GM18520 (cell line): ENCODE measurements at regions not wholly inside any gene's neighbourhood (a gene's known extent, or its start where the extent isn't known, plus 50 kb on each side); places are given as distances from the start of the nearest gene placed in this dataset.
A peak's percentile ranks its signal among the peaks of the same experiment; 100 is the strongest.

Experiments used
- ATAC-seq: cut with Tn5 transposase; IDR thresholded peaks from one replicate; pipeline ENCODE4 v1.9.1; 2021; ENCODE audit not compliant: unreplicated experiment

DNA sequence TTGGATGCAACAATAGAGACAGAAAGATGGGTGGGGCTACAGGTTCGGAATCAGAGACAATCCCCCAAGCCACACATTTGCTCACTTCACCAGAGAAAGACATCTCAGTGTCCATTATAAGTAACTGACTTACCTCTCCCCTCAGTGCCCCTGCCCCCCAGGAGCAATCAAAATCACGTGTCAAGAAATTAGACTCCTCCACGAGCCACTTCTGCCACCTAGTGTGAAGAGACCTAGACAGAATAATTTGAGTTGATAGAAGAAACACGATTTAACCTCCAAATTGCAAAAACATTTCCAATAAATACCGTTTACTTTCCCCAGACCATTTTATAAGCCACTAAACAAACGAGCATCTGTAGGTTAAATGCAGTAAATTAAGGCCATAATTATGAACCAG, 123.2 kb downstream of the SLC30A10 start:
- no peak for ATAC-seq

DNA sequence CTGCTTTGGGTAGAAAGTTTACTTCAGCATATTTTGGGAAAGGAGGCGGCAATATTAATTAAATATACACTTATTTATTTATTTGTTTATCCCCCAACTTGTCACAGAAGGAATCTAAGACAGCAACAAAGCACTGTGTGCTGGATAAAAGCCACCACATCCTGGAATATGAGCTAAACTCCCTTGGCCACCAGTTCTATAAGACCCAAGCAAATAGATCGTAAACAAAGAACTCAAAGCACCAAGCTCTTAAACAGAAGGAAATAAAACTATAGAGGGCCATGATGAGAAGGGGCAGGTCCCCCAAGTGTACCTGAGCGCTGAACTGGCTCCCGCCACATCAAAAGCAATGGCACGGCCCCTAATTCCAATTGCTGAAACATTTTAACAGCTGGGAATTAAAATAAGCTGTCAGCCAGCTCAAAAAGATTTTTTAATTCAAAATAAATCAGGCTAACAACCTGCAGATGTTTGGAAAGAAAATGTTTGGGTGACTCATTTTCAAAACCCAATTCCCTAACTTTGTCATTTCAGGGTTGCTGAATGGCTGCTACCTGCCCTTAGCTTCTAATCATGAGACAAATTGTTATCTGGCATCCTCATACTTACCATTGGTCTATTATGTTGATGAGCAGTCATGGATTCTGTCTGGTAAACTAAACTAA, 127.1 kb downstream of the SLC30A10 start:
- ATAC-seq, result no peak

DNA sequence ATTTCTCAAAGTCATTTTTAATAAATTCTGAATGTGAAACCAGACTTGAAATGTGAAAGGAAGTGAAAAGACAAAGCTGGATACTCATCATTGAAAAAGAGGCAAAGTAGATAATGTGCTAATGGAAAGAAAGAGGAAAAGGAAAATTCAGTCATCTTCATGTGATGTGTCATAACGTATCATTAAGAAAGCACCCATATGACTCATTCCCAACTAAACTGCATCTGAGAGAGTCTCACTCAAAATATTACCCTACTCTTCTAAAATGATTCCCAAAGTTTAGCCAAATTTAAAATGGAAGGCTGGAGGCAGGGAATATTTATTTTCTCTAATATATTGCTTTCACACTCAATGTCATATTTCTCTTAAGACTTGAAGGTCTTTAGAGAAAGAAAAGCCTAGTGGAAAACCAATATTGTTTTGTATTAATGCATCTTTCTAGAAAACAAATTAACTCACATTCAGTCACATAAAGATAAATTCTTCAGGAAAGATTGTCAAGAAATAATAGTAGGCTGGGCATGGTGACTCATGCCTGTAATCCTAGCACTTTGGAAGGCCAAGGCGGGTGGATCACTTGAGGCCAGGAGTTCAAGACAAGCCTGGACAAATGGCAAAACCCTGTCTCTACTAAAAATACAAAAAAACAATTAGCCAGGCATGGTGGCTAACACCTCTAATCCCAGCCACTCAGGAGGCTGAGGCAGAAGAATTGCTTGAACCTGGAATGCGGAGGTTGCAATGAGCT, 129.9 kb downstream of the SLC30A10 start:
- peak; percentile 36 for ATAC-seq

DNA sequence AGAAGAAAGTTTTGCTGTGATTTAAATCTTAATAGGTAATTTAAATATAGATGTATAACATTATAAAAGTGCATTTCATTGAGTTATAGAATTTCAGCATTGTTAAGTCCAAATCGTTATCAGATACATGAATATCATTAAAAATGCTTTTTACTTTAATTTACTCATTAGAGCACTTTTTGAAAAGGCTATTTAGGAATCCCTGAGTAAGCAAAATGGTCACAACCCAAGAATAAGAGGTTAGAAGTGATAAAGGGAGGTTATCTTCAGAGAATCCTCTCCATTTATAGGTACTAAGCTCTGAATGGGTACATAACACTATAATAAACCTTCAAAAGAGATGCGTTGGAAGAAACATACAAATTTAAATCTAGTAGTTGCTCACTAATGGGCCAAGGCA, 130.7 kb downstream of the SLC30A10 start:
- ATAC-seq, result no peak

DNA sequence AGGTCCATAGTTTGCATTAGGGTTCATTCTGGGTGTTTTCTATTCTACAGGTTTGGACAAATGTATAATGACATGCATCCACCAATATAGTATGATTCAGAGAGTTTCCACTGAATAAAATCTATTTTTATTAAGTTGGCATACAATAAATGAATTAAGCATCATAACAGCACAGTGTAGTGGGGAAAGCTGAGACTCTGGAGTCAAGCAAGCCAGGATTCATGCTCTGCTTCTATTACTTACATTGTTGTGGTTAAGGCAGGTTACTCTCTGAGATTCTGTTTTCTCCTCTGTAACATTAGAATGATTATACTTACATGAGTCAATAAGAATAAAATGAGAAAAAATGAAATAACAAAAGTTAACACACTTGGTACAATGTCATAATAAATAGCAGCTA, 131.3 kb downstream of the SLC30A10 start:
- ATAC-seq, result no peak

DNA sequence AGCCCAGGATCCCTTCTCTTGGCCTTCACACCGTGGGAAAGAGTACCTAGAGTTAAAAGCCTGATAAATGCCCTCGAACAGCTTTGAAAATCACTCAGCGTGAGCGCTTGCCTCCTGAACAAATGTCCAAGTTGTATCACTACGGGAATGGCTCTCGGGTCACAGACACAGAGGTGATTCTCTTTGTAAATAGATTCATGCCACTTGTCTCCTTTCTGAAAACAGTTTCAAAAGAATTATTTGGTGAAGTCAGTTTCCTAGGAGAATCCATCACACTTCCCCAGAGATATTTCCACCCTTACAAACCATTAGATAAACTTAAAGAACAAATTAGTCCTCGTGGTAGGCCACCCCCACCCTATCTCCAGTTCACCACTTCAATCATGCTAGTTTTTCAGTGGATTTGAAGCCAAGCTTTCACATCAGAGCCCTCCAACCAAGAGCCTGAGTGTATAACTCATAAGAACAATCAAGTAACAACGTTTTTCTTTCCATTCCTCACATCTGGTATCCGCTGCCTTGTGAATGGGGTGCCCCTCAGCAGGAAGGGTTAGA, 132.9 kb downstream of the SLC30A10 start:
- ATAC-seq, result no peak

DNA sequence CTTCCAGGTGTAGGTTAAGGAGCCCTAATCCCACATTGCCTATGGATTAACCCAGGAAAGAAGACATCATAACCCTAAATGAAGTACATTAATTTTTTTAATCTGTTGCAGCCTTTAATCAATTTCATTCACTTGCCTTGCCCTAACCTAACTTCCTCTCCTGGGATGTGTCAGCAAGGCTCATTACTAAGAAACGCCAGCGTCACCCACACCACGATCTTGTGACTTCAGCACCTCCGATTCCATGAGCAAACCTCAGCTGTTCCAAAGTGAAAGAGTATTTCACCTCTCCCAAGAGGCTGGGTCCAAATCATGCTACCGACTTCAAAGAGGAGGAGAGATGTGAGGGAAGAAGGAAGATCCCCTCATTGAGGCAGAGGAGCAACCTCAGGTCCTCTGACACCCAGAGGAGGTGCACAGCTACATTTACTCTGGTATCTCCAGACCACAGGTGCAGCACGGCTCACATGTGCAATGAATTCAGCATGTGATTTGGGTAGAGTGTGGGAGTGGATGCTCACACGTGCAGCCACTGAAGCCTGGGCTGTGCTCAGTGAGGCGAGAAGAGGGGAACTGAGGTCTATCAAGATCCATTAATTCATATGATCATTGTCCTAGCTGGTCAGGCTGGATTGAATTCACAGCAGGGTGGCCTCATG, 134.1 kb downstream of the SLC30A10 start:
- no peak for ATAC-seq

DNA sequence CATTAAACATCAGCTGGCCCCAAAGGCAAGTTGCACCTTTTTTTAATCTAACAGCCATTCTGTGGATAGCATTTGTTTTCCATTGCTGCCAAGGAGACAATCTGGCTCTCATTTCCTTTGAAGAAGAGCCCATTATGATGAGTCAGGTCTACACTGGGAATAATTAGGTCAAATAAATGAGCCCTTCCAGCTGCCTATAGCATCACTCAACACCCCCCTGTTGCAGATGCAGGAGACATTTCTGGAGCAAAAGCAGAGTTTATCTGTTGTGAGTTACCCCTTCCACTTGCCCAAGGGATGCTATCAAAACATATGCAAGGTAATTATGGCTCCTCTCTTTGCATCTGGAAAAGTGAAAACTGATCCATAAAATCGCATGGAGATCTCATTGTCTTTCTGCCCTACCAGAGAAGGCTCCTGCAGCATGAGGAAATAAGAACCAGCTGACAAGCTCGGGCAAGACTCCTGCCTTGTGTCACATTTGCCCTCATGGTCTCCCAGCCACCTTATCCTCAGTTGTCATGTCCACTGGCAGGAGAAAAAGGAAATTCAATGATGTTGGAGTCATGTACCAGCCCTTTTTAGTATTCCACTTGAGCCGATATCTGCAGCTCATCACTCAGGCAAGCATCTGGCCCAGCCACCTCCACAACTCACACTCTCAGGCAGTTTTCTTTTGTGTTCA, 135.9 kb downstream of the SLC30A10 start:
- ATAC-seq, result no peak

DNA sequence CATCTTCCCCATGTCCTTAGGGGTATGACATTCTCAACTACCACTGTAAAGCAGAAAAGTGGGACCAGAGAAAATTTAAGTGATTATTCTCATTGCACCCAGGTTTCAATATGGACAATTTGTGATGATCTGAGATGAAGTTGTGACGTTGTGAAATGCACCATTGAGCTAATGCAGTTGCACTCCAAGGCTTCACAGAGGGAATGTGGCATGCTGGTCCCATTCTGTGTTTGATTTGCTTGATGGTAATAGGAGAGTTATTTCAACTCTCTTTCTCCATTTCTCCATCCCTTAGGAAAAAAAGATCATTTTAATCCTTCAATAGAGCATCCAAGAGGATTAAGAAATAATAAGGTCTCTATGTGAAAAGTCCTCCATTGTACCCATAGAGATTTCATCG, 136.6 kb downstream of the SLC30A10 start:
- no peak for ATAC-seq

DNA sequence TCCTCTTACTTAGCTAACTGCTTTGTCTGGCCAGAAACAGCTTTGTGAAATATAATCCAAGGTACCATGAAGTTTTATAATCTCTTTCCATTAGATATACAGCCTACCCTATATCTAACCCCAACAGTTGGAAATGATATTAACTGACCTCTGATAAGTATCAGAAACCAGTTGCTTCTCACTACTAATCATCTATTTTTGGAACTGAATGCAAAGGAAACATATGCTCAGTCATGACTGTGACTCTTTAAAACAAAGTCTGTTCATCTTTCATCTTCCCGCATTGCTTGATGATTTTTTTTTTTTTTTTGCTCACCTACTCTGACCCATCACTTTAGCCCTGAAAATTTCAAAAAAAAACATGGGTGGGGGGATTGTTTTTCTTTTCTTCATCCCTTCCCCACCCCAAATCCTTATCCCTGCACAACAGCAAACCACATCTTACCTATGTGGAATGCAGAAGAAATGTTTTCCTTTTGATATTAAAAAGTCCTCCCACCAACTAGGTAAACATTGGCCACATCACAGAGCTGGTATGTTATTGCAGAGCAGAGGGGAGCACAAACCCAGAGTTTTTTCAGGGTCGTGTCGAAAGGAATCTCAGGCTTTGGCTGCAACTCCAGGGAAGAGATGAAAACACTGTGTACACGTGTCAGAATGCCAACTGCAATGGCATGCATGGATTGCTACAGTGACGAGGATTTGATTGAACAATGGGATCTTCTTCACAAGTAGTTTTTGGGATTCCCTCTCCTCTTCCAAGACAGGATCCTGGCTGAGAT, 137.3 kb downstream of the SLC30A10 start:
- no peak for ATAC-seq

DNA sequence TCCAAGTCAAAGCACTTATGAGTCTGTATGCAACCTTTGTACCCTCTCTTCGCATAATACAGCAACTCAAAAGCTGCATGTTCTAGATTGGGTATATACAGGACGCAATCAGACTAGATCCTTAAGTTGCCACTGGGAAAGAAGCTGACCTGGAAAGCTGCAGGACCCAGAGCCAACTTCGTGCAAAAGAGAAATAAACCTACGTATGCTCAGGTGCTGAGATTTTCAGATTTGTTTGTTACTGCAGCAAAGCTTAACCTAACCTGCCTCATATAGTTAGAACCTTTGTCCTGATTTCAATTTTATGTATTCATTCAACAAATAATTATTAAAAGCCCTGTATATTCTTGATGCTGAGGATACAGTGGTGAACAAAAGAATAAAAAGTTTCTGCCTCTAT, 139.7 kb downstream of the SLC30A10 start:
- ATAC-seq, result no peak

DNA sequence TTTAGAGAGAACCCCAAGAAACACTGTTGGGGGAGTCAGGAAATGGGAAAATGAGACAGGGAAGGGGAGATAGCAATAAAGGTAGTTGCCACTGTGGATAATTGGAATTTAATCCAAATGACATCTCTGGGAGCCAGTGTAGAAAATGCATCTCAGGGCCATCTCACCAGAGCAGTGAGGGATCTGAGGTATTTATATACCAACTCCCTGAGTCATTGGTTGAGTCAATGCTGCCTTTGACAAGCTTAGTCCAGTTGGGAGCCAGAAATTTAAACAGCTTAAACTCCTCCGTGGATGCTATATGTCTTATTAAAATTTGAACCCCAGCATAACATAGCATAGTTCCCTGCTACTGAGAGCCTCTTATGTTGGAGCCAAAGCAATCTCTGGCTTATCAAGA, 140.3 kb downstream of the SLC30A10 start:
- no peak for ATAC-seq

DNA sequence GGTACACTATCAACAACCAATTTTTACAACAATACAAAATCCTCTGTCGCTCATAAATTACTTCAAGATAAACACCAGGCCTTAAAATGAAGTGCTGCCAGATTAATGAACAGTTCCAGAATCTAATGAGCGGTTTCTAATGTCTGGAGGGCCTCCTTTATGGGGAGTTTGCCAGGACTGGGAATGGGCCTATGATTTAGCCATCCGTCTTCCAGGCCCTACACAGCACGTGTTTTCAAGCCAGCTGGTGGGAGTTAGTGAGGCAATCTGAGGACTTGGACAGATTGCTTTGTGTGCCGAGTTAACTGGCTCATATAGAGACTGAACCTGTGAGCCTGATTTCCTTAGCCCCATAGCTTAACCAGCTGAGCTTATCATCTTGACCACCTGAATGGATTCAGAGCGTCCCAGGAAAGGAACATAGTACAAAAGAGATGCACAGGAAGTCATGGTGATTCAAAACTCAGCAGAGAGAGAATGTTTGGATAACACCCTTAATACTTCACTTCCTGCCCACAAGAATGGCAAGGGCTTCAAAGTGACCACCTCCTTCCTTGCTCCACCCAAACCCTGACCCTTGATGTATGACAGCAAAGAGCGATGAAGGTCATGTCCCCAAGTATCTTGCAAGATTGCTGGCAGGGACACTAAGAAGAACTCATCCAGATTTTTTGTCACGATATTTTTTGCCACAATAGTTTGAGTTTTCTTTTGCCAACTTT, 143.5 kb downstream of the SLC30A10 start:
- no peak for ATAC-seq

DNA sequence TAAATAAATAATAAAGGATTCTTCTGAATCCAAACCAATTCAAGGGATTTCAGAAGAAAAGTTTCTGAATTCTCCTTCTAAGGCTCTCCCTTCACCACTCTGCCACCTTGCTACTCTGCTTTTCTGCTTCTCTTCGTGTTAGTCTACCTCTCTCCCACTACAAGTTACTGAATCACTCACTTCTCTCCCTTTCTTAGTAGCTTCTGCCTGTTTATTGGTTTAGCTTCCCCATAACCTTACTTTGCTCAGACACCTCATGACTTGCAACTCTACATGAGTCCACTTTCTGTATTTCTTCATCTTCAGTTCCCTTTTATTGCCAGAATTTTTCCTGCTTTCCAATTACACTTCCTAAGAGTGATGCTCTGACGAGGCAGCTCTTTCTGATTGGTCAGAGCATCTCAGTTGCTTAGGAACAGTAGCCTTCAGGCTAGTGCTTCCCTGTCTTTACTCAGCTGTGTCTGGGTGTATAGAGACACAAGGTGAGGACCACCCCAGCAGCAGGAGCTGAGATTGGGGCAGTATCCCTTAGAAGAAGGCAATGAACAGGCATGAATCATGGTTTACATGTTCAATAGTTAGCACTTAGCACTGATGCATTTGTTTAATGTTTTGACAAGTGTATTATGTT, 144.6 kb downstream of the SLC30A10 start:
- ATAC-seq, result no peak

DNA sequence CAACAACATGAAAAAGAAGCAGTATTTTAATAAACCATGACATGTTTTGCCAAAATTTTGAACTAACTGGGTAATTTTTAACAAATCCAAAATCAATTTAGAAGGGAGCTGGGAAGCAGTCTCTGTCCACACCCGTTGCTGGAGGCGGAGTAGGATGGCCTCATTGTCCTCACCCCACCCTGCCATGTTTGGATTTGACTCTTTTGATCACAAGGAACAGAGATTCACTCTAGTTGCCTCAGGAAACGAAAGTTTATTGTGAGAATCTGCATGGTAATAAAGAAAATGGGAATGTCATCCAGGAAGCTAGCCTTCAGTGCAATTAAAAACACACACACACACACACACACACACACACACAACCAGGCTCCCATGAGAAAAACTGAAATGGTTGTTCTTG, 145.4 kb downstream of the SLC30A10 start:
- no peak for ATAC-seq

DNA sequence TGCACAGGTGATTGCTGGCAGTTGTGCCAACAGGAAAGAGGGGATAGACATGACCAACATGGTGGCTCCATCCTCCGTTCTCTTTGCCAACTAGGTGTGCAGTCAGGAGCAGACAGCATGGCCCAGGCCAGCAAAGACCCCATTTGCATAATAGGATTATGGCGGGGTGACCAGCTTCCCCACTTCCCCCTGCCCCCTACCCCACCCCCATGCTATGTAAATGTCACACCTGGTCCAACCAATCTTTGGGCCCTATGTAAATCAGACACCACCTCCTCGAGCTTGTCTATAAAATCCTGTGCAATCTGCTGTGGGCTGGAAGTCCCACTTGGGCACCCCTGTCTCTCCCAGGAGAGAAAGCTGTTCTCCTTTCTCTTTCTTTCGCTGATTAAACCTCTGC, 146.0 kb downstream of the SLC30A10 start:
- no peak for ATAC-seq

DNA sequence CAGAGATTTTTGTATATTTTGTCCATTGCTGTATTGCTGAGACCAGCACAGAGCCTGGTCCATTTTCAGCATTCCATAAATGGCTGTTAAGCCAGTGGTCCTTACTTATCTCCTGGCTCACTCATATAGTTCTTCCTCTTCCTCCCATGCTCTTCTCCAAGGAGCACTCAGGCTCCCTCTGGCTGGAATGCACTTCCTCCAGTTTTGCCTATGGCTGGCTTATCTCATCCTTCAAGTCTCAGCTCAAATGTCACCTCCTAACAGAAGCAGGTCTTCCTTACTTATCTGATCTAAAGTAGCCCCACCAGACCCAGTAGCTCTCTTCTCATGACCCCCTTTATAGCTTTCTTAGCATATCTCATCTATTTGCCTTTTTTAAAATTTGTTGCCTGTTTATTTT, 146.9 kb downstream of the SLC30A10 start:
- no peak for ATAC-seq

DNA sequence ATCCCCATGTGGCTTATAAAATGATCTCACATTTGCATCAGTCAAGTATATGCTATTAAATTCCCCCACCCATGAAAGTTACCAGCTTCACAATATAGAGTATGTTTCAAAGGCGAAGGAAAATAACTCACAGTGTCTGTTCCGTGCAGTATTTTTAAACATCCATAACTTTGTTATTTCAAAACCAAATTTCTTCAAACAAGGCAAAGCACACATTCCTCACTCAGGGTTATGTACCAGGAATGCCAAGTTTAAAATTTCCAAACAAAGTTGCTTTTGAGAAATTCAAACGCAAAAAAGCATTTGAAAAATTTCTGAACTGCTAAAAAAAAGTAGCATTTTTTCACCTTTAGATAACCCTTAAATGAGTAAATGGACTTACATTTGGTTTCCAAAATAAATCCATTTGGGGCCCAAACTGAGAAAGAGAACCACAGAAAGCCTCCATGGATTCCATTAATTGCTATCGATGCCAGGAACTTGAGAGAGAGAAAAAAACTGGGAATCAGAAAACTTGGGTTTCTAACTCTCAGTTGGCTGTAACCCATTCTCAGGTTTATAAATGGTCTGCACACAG, 149.5 kb downstream of the SLC30A10 start:
- no peak for ATAC-seq

DNA sequence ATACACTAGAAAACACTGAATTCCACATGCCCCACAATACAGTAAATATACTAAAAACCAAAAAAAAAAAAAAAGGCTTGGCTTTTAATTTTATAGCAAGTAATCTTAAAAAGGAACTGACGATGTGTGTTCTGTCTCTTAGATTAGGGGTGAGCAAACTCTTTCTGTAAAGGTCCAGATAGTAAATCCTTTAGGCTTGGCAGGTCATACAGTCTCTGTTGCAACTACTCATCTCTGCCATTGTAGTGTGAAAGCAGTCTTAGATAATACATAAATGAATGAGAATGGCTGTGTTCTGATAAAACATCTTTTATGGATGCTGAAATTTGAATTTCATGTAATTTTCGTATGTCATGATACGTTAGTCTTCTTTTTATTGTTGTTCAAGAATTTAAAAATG, 150.2 kb downstream of the SLC30A10 start:
- ATAC-seq, result no peak
